Vagina (tissue), 2 donors: ENCODE measurements at regions not wholly inside any gene's neighbourhood (a gene's known extent, or its start where the extent isn't known, plus 50 kb on each side); places are given as distances from the start of the nearest gene placed in this dataset.

Experiments used
- POLR2A ChIP-seq, 2 donors: fragments of 450-650 bp; IDR thresholded peaks; one replicate each; pipeline ENCODE4 v1.6.1; 2017; ENCODE audit warnings: antibody characterized with exemption in 2 of 2, mild to moderate bottlenecking in 2 of 2, moderate library complexity in 2 of 2
- TF ChIP-seq, protein P1 (sequence below), 3 experiments: fragments of 450-650 bp in 2 of 3; fragments of 200-600 bp in 1 of 3; sonication (generic) in 1 of 3; IDR thresholded peaks; one replicate each; pipeline ENCODE4 v1.5.1; 2017 to 2019; ENCODE audit warnings: antibody characterized with exemption in 3 of 3, mild to moderate bottlenecking in 2 of 3, moderate library complexity in 2 of 3

DNA sequence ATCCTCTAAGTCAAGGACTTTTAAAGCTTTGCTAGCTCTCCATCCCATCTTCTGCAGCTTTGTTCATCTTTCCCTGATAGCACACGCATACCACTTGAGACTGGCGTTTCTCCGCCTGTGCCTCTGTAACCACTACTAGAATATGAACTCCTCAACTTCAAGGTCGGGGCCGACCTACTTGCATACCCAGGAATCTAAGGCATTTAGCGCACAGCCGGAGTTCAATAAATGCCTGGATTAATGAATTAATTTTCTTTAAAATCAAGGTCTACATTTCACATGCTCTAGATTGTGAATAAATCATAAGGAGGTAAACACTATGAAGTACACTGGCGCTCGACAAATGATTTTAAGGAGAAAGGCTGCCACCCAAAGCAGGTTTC is 89.3 kb downstream of the HNRNPD start:
- TF ChIP-seq, protein P1, sequence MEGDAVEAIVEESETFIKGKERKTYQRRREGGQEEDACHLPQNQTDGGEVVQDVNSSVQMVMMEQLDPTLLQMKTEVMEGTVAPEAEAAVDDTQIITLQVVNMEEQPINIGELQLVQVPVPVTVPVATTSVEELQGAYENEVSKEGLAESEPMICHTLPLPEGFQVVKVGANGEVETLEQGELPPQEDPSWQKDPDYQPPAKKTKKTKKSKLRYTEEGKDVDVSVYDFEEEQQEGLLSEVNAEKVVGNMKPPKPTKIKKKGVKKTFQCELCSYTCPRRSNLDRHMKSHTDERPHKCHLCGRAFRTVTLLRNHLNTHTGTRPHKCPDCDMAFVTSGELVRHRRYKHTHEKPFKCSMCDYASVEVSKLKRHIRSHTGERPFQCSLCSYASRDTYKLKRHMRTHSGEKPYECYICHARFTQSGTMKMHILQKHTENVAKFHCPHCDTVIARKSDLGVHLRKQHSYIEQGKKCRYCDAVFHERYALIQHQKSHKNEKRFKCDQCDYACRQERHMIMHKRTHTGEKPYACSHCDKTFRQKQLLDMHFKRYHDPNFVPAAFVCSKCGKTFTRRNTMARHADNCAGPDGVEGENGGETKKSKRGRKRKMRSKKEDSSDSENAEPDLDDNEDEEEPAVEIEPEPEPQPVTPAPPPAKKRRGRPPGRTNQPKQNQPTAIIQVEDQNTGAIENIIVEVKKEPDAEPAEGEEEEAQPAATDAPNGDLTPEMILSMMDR (IDR thresholded peaks at IDR 0.05): no peak
- TF ChIP-seq POLR2A (IDR thresholded peaks at IDR 0.05): no peak
